Fibroblast of skin of left biceps (primary cell): ENCODE measurements at regions not wholly inside any gene's neighbourhood (a gene's known extent, or its start where the extent isn't known, plus 50 kb on each side); places are given as distances from the start of the nearest gene placed in this dataset.

Experiments
- DNase-seq, 2 experiments: peaks; one replicate each; pipeline ENCODE4 v3.0.0-alpha.2; 2013; ENCODE audit warnings: low read depth in 2 of 2

GRCh38 chr21:22395965-22396364 lies 1397.8 kb downstream of the NCAM2 start:
- DNase-seq: no peak

- DNase-seq: no peak
Measured at GRCh38 chr21:22399681-22400514, 1401.7 kb downstream of the NCAM2 start.

- DNase-seq: no peak
Measured at GRCh38 chr21:22409571-22409970, 1411.4 kb downstream of the NCAM2 start.

- DNase-seq: no peak
Measured at GRCh38 chr21:22416555-22416954, 1418.3 kb downstream of the NCAM2 start.

- DNase-seq: no peak
Measured at GRCh38 chr21:22421416-22422180, 1423.4 kb downstream of the NCAM2 start.

GRCh38 chr21:22438428-22439086 lies 1440.3 kb downstream of the NCAM2 start:
- DNase-seq: no peak

- no peak for DNase-seq
Measured at GRCh38 chr21:22444990-22445389, 1446.8 kb downstream of the NCAM2 start.

- no peak for DNase-seq
Measured at GRCh38 chr21:22450507-22450906, 1452.3 kb downstream of the NCAM2 start.

GRCh38 chr21:22456241-22456640 lies 1458.0 kb downstream of the NCAM2 start:
- DNase-seq: no peak

DNA sequence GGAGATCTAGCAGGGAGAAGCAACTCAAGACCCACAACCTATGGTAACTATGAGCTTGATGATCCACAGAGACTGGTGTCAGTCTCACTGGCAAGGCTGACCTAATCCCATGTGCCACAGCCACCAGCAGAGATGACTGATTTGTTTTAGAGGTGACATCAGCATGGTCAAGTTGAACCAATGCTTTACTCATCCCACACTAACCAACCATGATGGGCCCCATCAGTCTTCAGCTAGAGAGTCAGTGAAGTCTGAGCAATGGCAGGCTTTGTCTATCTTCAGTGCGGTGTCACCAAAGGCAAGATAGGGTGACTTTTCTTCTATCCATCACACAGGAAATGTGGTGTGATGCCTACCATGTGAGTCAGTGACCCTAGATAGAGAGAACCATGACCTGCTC lies 1470.7 kb downstream of the NCAM2 start:
- DNase-seq: no peak

DNA sequence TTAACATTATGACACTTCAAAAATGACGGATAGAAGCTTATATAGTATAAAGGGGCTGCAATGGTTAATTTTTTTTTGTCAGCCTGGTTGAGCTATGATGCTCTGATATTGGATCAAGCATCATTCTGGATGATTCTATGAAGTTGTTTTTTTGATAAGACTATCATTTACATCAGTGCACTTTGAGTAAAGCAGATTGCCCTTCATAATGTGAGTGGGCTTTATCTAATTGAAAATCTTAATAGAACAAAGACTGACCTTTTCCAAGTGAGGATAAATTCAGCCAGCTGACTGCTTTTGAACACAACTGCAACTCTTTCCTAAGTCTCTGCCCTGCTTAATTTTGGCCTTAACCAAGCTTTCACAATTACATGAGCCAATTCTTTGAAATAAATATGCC lies 1476.2 kb downstream of the NCAM2 start:
- DNase-seq: no peak

- DNase-seq: no peak
Measured at GRCh38 chr21:22476214-22476613, 1478.0 kb downstream of the NCAM2 start.

DNA sequence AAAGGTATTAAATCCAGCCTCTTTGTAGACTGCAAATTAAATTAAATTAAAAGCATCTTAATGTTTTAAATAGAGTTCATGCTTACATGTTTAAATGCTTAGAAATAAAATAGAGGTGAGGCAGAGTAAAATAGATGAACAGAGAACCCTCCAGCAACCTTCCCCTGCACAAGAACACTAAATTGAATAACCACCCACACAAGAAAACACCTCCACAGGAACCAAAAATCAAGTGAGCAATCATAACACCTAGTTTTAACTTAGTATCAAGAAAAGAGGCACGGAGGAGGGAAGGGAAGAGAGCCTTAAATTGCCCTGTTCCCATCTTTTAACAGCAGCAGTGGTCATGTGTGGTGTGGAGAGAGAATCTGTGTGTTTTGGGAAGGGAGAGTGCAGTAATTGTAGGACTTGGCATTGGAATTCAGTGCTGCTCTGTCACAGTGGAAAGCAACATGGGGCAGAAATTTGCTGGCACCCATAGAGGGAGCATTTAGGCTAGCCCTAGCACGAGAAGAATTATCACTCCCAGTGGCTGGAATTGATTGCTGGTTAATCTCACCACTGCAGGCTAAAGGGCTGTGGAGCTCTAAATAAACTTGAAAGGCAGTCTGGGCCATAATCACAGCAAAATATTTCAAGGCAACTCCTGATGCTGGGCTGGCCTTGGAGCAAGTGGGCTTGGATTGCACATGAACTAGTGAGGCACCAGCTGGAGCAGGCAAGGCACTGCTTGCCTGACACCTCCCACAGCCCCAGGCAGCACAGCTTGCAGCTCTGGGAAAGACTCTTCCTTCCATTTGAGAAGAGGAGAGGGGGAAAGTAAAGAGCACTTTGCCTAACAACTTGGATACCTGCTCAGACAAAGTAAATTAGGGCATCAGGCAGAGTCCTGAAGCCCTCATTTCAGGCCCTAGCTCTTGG lies 1478.8 kb downstream of the NCAM2 start:
- DNase-seq: no peak

- DNase-seq: no peak
Measured at GRCh38 chr21:22490049-22490448, 1491.8 kb downstream of the NCAM2 start.

DNA sequence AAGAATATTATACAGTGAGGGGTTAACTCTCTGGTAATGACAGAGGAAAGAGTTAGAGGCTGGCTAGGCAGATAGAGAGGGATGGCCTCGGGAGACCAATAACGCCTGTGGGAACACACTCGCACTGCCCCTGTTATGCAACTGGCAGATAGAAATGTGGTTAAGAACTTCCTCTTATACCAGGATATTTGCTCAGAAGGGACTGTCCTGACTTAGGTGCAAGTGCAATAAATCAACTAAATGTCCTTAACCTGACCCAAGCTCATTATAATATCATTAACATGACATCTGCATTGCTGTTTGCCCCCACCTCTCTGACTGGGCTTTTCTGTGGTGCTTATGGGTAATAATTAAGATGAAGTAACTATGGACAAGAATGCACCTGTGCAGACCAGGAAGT lies 1518.0 kb downstream of the NCAM2 start:
- no peak for DNase-seq

- DNase-seq: no peak
Measured at GRCh38 chr21:22535630-22536029, 1537.4 kb downstream of the NCAM2 start.

GRCh38 chr21:22536509-22536908 lies 1538.3 kb downstream of the NCAM2 start:
- no peak for DNase-seq

DNA sequence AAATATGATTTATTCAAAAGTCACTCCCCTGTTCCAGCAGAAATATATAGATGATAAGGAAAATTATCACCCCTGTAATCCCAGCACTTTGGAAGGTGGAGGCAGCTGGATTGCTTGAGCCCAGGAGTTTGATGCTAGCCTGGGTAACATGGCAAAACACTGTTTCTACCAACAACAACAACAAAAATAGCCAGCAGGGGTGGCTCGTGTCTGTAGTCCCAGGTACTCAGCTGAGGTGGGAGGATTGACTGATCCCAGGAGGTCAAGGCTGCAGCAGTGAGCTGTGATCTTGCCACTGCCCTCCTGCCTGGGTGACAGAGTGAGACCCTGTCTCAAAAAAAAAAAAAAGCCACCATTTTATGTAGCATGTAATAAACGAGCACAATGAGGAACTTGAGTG lies 1546.5 kb downstream of the NCAM2 start:
- no peak for DNase-seq

- no peak for DNase-seq
Measured at GRCh38 chr21:22552390-22552789, 1554.2 kb downstream of the NCAM2 start.

DNA sequence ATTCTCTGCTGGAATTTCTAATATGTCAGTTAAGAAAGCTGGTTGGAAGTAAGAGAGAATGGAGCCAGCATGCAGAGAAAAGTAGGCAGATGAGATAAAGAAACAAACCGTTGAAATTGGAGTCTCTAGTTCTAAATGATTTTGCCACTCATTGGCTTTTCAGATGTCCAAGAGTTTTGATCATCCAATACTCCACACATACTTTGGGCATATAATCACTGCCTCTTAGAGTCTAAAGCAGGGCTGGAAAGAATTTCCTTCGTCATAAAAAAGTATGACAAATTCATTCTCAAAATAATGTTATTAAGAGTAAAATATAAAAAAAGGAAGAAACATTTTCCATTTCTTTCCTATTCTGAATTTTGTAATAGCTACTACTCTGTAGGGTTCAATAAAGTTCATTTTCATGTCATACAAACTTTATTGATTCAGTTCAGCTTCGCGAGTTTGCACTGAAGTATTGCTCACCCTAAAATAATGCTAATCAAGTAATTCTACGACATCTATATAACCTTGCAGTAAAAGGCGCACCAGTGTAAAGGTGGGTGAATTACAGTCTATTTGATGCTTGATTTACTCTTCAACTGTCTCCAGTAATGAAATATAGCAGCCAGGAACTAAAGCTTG lies 1556.6 kb downstream of the NCAM2 start:
- DNase-seq: no peak

GRCh38 chr21:22556829-22557228 lies 1558.6 kb downstream of the NCAM2 start:
- no peak for DNase-seq
